SK-N-SH treated with all-trans-retinoic acid at 6 μM for 48 hours (cell line): ENCODE measurements at regions not wholly inside any gene's neighbourhood (a gene's known extent, or its start where the extent isn't known, plus 50 kb on each side); places are given as distances from the start of the nearest gene placed in this dataset.

Experiments used
- ARNTL ChIP-seq: fragments of 450-650 bp; formaldehyde crosslinking; IDR thresholded peaks from 2 replicates; pipeline ENCODE4 v1.5.0; 2020; ENCODE audit warnings: low read depth, mild to moderate bottlenecking, moderate library complexity, borderline replicate concordance
- POU6F1 ChIP-seq: fragments of 250-450 bp; sonication (Bioruptor Pico); IDR thresholded peaks from 2 replicates; pipeline ENCODE4 v1.8.0; 2021; ENCODE audit warnings: low read depth, mild to moderate bottlenecking, moderate library complexity, borderline replicate concordance
- ZNF565 ChIP-seq: fragments of 450-650 bp; formaldehyde crosslinking; conservative IDR thresholded peaks from 2 replicates; pipeline ENCODE4 v1.5.0; 2020; ENCODE audit warnings: low read depth, mild to moderate bottlenecking, moderate library complexity
- ZNF70 ChIP-seq: fragments of 450-650 bp; formaldehyde crosslinking; IDR thresholded peaks from 2 replicates; pipeline ENCODE4 v1.5.0; 2020; ENCODE audit warnings: mild to moderate bottlenecking, moderate library complexity

- no peak for TF ChIP-seq POU6F1
- no peak for TF ChIP-seq ZNF565 (CRISPR knock-in tag)
- no peak for TF ChIP-seq ZNF70 (CRISPR knock-in tag)
- TF ChIP-seq ARNTL (CRISPR knock-in tag) = no peak
Observed at GRCh38 chr21:14762734-14763694, 216.9 kb upstream of the SAMSN1 start.
